ENCODE measurements at regions not wholly inside any gene's neighbourhood (a gene's known extent, or its start where the extent isn't known, plus 50 kb on each side); places are given as distances from the start of the nearest gene placed in this dataset.

- intact Hi-C loops (cut with micrococcal nuclease): loop anchor here (1.0 to 10.0 kb wide), 3 partner anchors 88 to 338 kb away; no protein-coding TSS in a partner anchor
- Histone ChIP-seq H4K20me1 (replicated peaks; ENCODE audit: control insufficient read depth, extremely low read depth, insufficient read depth, low read length) (no peaks in the 10 kb centered on the region), H3K9me1 (replicated peaks; ENCODE audit: control insufficient read depth, extremely low read depth, insufficient read depth, low read length) (no peaks in the 10 kb centered on the region), H3K79me2 (ENCODE audit: control insufficient read depth, insufficient read depth, low read length) (no peaks in the 10 kb centered on the region), H3K36me3 (ENCODE audit: control insufficient read depth in 2 of 2, extremely low read depth in 1 of 2, insufficient read depth in 2 of 2, low read length in 2 of 2) (no peaks in the 10 kb centered on the region), H2AFZ (ENCODE audit: low read depth, low read length) (no peak overlapping the region), H3K27ac (ENCODE audit: insufficient read depth, low read depth, low read length) (no peak overlapping the region), H3K9ac (replicated peaks; ENCODE audit: extremely low read depth, insufficient read depth, low read length) (no peak overlapping the region), H3K4me2 (ENCODE audit: insufficient read depth, low read length) (no peak overlapping the region), H3K27me3 (ENCODE audit: control insufficient read depth in 2 of 2, insufficient read depth in 2 of 2, low read length in 2 of 2) (no peaks in the 10 kb centered on the region), H3K4me3 (replicated peaks in 1 of 3; ENCODE audit: insufficient read depth in 1 of 3, low read depth in 1 of 3, low read length in 3 of 3) (no peak overlapping the region), H3K9me3 (replicated peaks; ENCODE audit: control insufficient read depth, insufficient read depth, low read length) (no peaks in the 10 kb centered on the region), H3K4me1 (ENCODE audit: control insufficient read depth, extremely low read depth, insufficient read depth, low read length) (peaks cover 19% of the 10 kb centered on the region)
- DNase-seq (ENCODE audit: low read depth, low spot score): no peak
- ChIA-PET CTCF (interaction anchor here (1.0 to 2.4 kb wide), 4 partner anchors 10 to 163 kb away, joined by 3 to 5 read pairs (median 4); no protein-coding TSS in a partner anchor), POLR2A (interaction anchor here (0.6 to 2.0 kb wide), 2 partner anchors 17 to 342 kb away, joined by 7 read pairs; partner anchors contain the start of gene SOX4)
- no peak for FAIRE-seq
- TF ChIP-seq MYC (IDR thresholded peaks at IDR 0.05; ENCODE audit: low read depth, low read length) (no peak), MAX (IDR thresholded peaks at IDR 0.05; ENCODE audit: insufficient read depth, insufficient read length) (no peak), JUN (IDR thresholded peaks at IDR 0.05; ENCODE audit: borderline replicate concordance, insufficient read depth, insufficient read length, low read depth) (no peak), GATA2 (IDR thresholded peaks at IDR 0.05; ENCODE audit: insufficient read depth, insufficient read length, low read depth, low read length) (no peak), POLR2AphosphoS5 (IDR thresholded peaks at IDR 0.05; ENCODE audit: insufficient read depth, low read depth, low read length) (no peak), EZH2 (IDR thresholded peaks at IDR 0.05; ENCODE audit: borderline replicate concordance, low read depth, low read length, severe bottlenecking) (no peak), FOS (IDR thresholded peaks at IDR 0.05; ENCODE audit: borderline replicate concordance, insufficient read depth, low read length) (no peak), CTCF (IDR thresholded peaks at IDR 0.05; ENCODE audit: extremely low read depth in 1 of 2, insufficient read depth in 1 of 2, low read depth in 1 of 2, low read length in 2 of 2) (no peak), POLR2A (IDR thresholded peaks at IDR 0.05; ENCODE audit: low read depth, low read length) (no peak)
- dilution Hi-C loops (cut with MboI; ENCODE audit: extremely low pct_ligation_motif_present, low sequenced_read_pairs): no loop called here
- no TSS peak for BruUV-seq (replicated peaks)
Measured at GRCh38 chr6:21935142-21935541, 341.6 kb downstream of the SOX4 start.

All from endothelial cell of umbilical vein (primary cell).